ENCODE measurements at regions not wholly inside any gene's neighbourhood (a gene's known extent, or its start where the extent isn't known, plus 50 kb on each side); places are given as distances from the start of the nearest gene placed in this dataset.

- Histone ChIP-seq H3K9me3 (ENCODE audit: control insufficient read depth, insufficient read depth, low read length) (no peaks in the 10 kb centered on the region), H3K9me2 (replicated peaks; ENCODE audit: control insufficient read depth, low read length) (no peaks in the 10 kb centered on the region), H3K27me3 (ENCODE audit: control insufficient read depth, low read length) (no peaks in the 10 kb centered on the region), H3K27ac (ENCODE audit: low read depth, low read length) (no peak overlapping the region), H3K4me3 (ENCODE audit: low read length) (no peak overlapping the region), H3K4me2 (ENCODE audit: low read length) (no peak overlapping the region), H3F3A (ENCODE audit: control insufficient read depth, insufficient read depth) (no peaks in the 10 kb centered on the region), H3K4me1 (ENCODE audit: control insufficient read depth, low read length) (no peaks in the 10 kb centered on the region), H3K79me2 (ENCODE audit: control insufficient read depth, low read length) (no peaks in the 10 kb centered on the region), H4K20me1 (ENCODE audit: control insufficient read depth, insufficient read depth, low read depth, low read length) (no peaks in the 10 kb centered on the region), H3K36me3 (ENCODE audit: control insufficient read depth, low read length) (no peaks in the 10 kb centered on the region)
- TF ChIP-seq EZH2phosphoT487 (IDR thresholded peaks at IDR 0.05; ENCODE audit: borderline replicate concordance, low read length) (no peak), CTCF (IDR thresholded peaks at IDR 0.05; ENCODE audit: low read depth, low read length, poor library complexity, severe bottlenecking) (no peak)
Measured at GRCh38 chr18:51857989-51858388, 482.0 kb upstream of the DCC start.

GRCh38 chr18:51861046-51861445 lies 479.0 kb upstream of the DCC start:
- Histone ChIP-seq H3K27me3 (ENCODE audit: control insufficient read depth, low read length) (no peaks in the 10 kb centered on the region), H3K4me3 (ENCODE audit: low read length) (no peak overlapping the region), H4K20me1 (ENCODE audit: control insufficient read depth, insufficient read depth, low read depth, low read length) (no peaks in the 10 kb centered on the region), H3K9me2 (replicated peaks; ENCODE audit: control insufficient read depth, low read length) (no peaks in the 10 kb centered on the region), H3K79me2 (ENCODE audit: control insufficient read depth, low read length) (no peaks in the 10 kb centered on the region), H3K4me2 (ENCODE audit: low read length) (no peak overlapping the region), H3K36me3 (ENCODE audit: control insufficient read depth, low read length) (no peaks in the 10 kb centered on the region), H3F3A (ENCODE audit: control insufficient read depth, insufficient read depth) (no peaks in the 10 kb centered on the region), H3K9me3 (ENCODE audit: control insufficient read depth, insufficient read depth, low read length) (no peaks in the 10 kb centered on the region), H3K27ac (ENCODE audit: low read depth, low read length) (no peak overlapping the region), H3K4me1 (ENCODE audit: control insufficient read depth, low read length) (no peaks in the 10 kb centered on the region)
- no peak for TF ChIP-seq CTCF (IDR thresholded peaks at IDR 0.05; ENCODE audit: low read depth, low read length, poor library complexity, severe bottlenecking)
- no peak for TF ChIP-seq EZH2phosphoT487 (IDR thresholded peaks at IDR 0.05; ENCODE audit: borderline replicate concordance, low read length)

- no peak overlapping the region for H3K27ac ChIP-seq (ENCODE audit: low read depth, low read length)
- no peaks in the 10 kb centered on the region for H3K36me3 ChIP-seq (ENCODE audit: control insufficient read depth, low read length)
- H3K9me3 ChIP-seq (ENCODE audit: control insufficient read depth, insufficient read depth, low read length) = no peaks in the 10 kb centered on the region
- H3K27me3 ChIP-seq (ENCODE audit: control insufficient read depth, low read length) = no peaks in the 10 kb centered on the region
- H3K4me2 ChIP-seq (ENCODE audit: low read length) = no peak overlapping the region
- TF ChIP-seq EZH2phosphoT487 (IDR thresholded peaks at IDR 0.05; ENCODE audit: borderline replicate concordance, low read length) = no peak
- TF ChIP-seq CTCF (IDR thresholded peaks at IDR 0.05; ENCODE audit: low read depth, low read length, poor library complexity, severe bottlenecking) = no peak
- no peaks in the 10 kb centered on the region for H3K9me2 ChIP-seq (replicated peaks; ENCODE audit: control insufficient read depth, low read length)
- no peaks in the 10 kb centered on the region for H3F3A ChIP-seq (ENCODE audit: control insufficient read depth, insufficient read depth)
- no peaks in the 10 kb centered on the region for H3K4me1 ChIP-seq (ENCODE audit: control insufficient read depth, low read length)
- H3K4me3 ChIP-seq (ENCODE audit: low read length) = no peak overlapping the region
- H4K20me1 ChIP-seq (ENCODE audit: control insufficient read depth, insufficient read depth, low read depth, low read length) = no peaks in the 10 kb centered on the region
- H3K79me2 ChIP-seq (ENCODE audit: control insufficient read depth, low read length) = no peaks in the 10 kb centered on the region
Measured at GRCh38 chr18:51862051-51862715, 477.8 kb upstream of the DCC start.

Measured in DOHH2 (cell line).